Activated naive CD8-positive, alpha-beta T cell (primary cell): ENCODE measurements at regions not wholly inside any gene's neighbourhood (a gene's known extent, or its start where the extent isn't known, plus 50 kb on each side); places are given as distances from the start of the nearest gene placed in this dataset.
"Not testable (repeated sequence)": the region's sequence is repeated elsewhere in the genome, so short reads cannot be mapped to it uniquely, and the experiment has no call there.

Source experiments
- H3K27ac Mint-ChIP-seq: one replicate; pipeline ENCODE4 v1.8.0; 2021; ENCODE audit warnings: mixed read lengths
- H3K27me3 Mint-ChIP-seq: one replicate; pipeline ENCODE4 v1.8.0; 2021; ENCODE audit warnings: mixed read lengths
- H3K36me3 Mint-ChIP-seq: one replicate; pipeline ENCODE4 v1.8.0; 2021; ENCODE audit warnings: mixed read lengths
- H3K4me1 Mint-ChIP-seq: one replicate; pipeline ENCODE4 v1.8.0; 2021; ENCODE audit warnings: low read depth, mixed read lengths
- H3K4me3 Mint-ChIP-seq: one replicate; pipeline ENCODE4 v1.8.0; 2021; ENCODE audit warnings: mild to moderate bottlenecking, mixed read lengths
- H3K9me3 Mint-ChIP-seq: one replicate; pipeline ENCODE4 v1.8.0; 2021; ENCODE audit warnings: low read depth, mixed read lengths

DNA sequence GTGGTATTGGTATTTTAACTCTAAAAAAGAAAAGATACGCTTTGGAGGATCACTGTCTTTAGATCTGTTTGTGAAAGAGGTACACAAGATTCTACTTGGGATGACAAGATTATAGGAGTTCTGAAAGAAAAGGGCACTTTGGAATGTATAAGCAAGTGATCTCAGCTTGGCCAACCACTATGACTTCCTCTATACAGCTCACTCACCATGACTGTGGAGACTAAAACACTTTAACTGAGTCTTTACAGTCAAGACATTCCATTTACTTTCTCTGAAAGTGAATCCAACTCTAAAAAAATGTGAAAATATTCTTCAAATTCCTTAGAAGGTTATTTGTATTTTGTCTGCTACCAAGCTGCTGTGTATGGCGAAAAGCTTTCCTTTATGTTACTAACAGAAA lies 181.7 kb upstream of the KCTD7 start:
- H3K27me3 Mint-ChIP-seq, H3K4me3 Mint-ChIP-seq, H3K9me3 Mint-ChIP-seq, H3K27ac Mint-ChIP-seq: not testable (repeated sequence)
- Mint-ChIP-seq H3K36me3 (peaks cover 16% of the 10 kb centered on the region), H3K4me1 (peaks cover 10% of the 10 kb centered on the region)

DNA sequence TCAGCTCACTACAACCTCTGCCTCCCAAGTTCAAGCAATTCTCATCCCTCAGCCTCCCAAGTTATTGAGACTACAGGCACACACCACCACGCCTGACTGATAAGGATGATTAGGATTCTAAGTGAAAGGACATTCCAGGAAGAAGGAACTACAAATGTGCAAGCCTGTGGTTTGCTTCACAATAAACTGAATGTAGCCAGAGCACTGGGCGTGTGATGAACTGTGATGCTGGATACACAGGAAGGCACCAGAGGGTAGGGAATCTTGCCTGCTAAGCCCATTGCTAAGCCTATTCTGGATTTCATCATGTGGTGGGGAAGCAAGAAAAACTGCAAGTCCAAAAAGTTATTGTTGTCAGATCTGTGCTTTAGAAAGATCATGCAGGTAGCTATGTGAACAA lies 177.9 kb upstream of the KCTD7 start:
- not testable (repeated sequence) for H3K4me1 Mint-ChIP-seq, H3K4me3 Mint-ChIP-seq, H3K27me3 Mint-ChIP-seq, H3K9me3 Mint-ChIP-seq, H3K27ac Mint-ChIP-seq
- H3K36me3 Mint-ChIP-seq, result peaks cover 32% of the 10 kb centered on the region

DNA sequence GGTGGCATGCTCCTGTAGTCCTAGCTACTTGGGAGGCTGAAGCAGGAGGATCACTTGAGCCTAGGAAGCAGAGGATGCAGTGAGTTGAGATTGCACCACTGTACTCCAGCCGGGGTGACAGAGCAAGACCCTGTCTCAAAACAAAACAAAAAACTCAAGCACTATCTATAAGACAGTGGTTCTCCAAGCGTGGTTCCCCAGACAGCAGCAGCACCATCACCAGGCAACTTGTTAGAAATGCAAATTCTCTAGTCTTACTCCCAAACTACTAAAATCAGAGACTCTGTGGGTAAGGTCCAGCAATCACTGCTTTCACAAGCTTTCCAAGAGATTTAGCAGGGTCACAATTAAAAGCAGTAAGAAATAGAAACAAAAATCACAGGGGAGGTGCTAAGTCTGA lies 177.0 kb upstream of the KCTD7 start:
- peaks cover 32% of the 10 kb centered on the region for H3K36me3 Mint-ChIP-seq
- not testable (repeated sequence) for H3K27ac Mint-ChIP-seq, H3K4me1 Mint-ChIP-seq, H3K9me3 Mint-ChIP-seq, H3K4me3 Mint-ChIP-seq, H3K27me3 Mint-ChIP-seq

DNA sequence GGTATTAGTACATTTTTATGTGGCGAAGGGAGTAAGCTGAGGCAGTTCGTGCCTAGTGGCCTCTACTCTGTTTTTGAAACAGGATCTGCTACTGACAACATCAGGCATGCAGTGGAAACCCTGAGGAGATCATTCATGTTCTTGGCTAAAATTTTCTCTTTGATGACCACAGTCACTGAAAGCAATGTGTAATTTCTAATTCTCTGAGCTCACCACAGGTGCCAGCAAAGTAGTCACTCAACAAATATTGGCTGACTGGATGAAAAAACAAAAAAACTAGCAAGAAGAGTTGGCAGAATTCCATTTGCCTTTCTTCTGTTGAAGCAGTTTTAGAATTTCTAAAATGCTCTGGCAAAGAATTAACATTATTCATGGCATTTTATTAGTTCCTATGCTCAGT lies 176.5 kb upstream of the KCTD7 start:
- Mint-ChIP-seq H3K27me3 (no peaks in the 10 kb centered on the region), H3K36me3 (peaks cover 32% of the 10 kb centered on the region), H3K4me3 (no peak overlapping the region), H3K4me1 (peaks cover 7% of the 10 kb centered on the region), H3K27ac (no peak overlapping the region), H3K9me3 (no peaks in the 10 kb centered on the region)

DNA sequence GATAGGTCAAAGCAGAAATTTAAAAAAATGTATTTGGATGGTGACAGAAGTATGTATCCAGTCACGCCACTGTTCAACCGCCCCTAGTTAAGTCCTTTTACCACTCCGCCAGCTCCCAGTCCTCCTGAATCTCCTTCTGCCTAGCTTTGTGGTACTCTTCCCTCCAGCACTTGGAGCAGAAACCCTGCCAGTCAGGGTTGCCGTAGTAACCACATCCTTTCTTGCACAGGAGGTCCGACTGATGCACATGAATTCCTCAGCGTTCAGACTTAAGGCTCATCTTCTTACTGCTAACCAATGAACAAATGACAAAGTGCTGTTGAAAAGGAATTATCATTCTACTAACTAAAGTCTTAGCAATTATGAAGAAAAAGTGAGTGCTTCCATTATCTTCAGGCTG lies 175.3 kb upstream of the KCTD7 start:
- Mint-ChIP-seq H3K27ac (no peak overlapping the region), H3K9me3 (no peaks in the 10 kb centered on the region), H3K4me1 (peaks cover 9% of the 10 kb centered on the region), H3K4me3 (no peak overlapping the region), H3K27me3 (no peaks in the 10 kb centered on the region), H3K36me3 (peaks cover 32% of the 10 kb centered on the region)

DNA sequence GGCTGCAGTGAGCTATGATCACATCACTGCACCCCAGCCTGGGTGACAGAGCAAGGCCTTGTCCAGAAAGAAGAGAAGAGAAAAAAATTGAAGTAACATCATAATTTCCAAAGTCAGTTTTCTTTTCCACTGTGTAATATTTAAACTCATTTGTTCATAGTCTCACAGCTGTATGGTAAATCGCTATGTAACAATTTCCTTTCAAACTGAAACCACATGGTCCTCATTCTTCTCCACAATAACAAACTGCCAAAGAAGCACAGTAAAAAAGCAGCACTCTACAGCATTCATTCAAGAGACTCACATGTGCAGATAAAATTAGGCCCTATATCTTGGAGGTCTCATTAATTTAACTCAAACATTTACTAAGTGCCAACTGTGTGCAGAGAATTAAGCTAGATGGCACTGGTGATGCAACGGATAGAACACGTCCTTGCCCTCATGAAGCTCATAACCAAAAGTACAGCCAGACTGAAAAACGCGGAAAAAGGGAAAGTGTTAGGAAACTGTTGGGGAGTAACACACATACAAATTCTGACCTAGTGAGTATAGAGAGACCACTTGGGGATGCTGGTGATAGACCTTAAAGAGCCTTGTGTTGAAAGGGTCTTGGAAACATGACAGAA lies 174.0 kb upstream of the KCTD7 start:
- no peaks in the 10 kb centered on the region for H3K27me3 Mint-ChIP-seq
- no peaks in the 10 kb centered on the region for H3K9me3 Mint-ChIP-seq
- H3K4me1 Mint-ChIP-seq, result peaks cover 19% of the 10 kb centered on the region
- peaks cover 28% of the 10 kb centered on the region for H3K36me3 Mint-ChIP-seq
- no peak overlapping the region for H3K4me3 Mint-ChIP-seq
- no peak overlapping the region for H3K27ac Mint-ChIP-seq

DNA sequence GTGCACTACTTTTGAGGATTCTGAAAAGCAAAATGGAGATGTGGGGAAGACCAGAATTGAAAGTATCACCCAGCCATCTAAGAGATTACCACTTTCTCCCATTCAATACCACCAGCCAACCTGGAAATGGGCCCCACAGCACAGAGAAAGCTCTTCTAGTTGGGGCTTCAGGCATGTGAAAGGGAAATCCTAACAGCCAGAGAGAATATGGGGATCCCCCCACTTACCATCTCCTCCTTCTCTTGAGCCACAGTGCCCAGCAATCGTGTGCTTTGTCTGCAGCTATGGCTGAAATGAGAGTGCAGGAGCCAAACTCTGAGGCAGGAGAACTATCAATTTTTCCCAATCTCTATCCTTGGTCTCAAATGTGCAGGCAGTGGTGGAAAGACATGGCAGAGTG lies 173.2 kb upstream of the KCTD7 start:
- Mint-ChIP-seq H3K36me3 (peaks cover 28% of the 10 kb centered on the region), H3K4me1 (peaks cover 25% of the 10 kb centered on the region)
- not testable (repeated sequence) for H3K4me3 Mint-ChIP-seq, H3K27me3 Mint-ChIP-seq, H3K9me3 Mint-ChIP-seq, H3K27ac Mint-ChIP-seq

DNA sequence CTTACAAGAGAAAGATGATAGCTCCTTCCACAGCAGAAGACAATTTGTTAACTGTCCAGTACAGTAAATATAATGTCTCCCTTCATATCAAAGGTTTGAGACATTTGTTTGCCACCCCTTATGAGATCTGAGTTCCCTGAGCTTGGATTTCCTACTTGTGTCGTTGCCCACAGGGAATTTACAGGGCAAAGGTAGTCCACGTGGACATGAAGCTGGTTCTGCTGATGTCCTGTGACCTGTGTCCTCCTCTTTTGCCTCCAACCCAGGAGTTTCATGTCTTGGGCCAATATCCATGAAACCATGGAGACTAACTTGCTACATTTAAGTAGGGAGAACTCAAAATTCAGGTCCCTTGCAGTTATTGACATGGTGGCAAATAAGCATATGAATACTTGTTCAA lies 172.2 kb upstream of the KCTD7 start:
- H3K27ac Mint-ChIP-seq, H3K4me3 Mint-ChIP-seq: not testable (repeated sequence)
- H3K4me1 Mint-ChIP-seq, result peaks cover 28% of the 10 kb centered on the region

DNA sequence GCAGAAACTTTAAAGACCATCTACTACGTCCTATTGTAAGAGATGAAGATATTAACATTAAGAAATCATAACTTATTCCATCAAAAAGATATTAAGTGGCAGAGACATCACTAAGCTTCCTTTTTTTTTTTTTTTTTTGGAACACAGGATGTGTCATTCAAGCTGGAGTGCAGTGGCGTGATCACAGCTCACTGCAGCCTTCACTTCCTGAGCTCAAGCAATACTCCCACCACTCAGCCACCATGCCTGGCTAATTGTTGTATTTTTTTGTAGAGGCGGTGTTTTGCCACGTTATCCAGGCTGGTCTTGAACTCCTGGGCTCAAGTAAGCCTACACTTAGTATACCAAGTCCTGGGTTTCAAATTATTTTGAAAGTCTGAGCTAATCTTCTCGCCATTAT lies 169.7 kb upstream of the KCTD7 start:
- H3K36me3 Mint-ChIP-seq, result peaks cover 20% of the 10 kb centered on the region
- not testable (repeated sequence) for H3K27ac Mint-ChIP-seq, H3K27me3 Mint-ChIP-seq, H3K9me3 Mint-ChIP-seq, H3K4me3 Mint-ChIP-seq
- H3K4me1 Mint-ChIP-seq, result peaks cover 28% of the 10 kb centered on the region

More for the DNA sequence above, 172.2 kb upstream of the KCTD7 start:
- peaks cover 28% of the 10 kb centered on the region for H3K36me3 Mint-ChIP-seq
- H3K9me3 Mint-ChIP-seq, H3K27me3 Mint-ChIP-seq: not testable (repeated sequence)

DNA sequence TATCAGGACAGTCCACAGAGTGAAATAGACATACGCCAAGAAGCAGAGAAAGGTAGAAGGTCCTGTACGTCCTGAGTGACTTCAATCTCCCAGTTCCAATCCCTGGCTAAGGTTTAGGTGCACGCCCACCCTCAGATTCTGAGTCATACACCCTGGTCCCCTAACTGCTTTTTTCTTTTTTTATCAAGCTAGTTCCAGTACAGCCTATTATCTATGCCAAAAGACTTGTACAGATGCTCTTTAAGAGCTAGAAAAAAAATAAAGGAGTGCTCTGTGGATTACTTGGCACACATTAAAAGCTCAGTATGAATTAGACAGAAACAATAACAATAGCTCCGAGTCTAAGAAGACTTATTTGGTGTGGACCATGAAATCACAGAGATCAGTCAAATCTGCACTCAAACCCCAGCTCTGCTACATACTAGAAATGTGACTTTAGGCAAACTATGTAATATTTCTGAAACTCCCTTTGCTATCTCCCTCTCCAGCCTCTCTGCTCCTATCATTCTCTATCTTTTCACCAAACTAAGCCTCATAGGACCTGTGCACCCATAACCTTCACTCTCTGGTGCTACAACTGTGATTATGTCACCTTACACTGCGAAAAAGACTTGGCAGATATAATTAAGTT lies 168.8 kb upstream of the KCTD7 start:
- Mint-ChIP-seq H3K4me1 (peaks cover 25% of the 10 kb centered on the region), H3K36me3 (peaks cover 18% of the 10 kb centered on the region)
- not testable (repeated sequence) for H3K4me3 Mint-ChIP-seq, H3K27ac Mint-ChIP-seq, H3K9me3 Mint-ChIP-seq, H3K27me3 Mint-ChIP-seq

DNA sequence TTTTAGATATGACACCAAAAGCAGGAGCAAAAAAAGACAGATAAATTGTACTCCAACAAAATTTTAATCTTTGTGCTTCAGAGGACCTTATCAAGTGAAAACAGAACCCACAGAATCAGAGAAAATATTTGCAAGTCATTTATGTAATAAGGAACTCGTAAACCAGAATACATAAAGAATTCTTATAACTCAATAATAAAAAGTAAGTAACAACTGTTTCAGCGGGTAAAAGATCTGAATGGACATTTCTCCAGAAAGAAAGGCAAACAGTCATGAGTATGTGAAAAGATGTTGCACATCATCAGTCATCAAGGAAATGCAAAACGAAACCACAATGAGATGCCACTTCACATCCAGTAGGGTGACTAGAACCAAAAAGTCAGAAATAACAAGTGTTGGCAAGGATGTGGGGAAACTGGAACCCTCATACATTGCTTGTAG lies 167.7 kb upstream of the KCTD7 start:
- Mint-ChIP-seq H3K4me1 (peaks cover 21% of the 10 kb centered on the region), H3K4me3 (no peak overlapping the region), H3K9me3 (peaks cover 6% of the 10 kb centered on the region), H3K27ac (no peak overlapping the region), H3K36me3 (peaks cover 16% of the 10 kb centered on the region), H3K27me3 (no peaks in the 10 kb centered on the region)

DNA sequence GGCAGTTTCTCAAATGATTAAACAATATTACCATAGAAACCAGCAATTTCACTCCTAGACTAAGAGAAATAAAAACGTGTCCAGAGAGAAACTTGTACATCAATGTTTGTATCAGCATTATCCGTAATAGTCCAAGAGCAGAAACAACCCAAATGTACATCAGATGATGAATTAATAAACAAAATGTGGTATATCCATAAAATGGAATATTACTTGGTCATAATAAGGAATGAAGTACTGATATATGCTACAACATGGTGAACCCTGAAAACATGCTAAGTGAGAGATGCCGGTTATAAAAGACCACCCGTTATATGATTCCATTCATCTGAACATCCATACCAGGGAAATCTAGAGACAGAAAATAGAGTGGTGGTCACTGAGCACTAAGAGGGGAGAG lies 167.3 kb upstream of the KCTD7 start:
- peaks cover 16% of the 10 kb centered on the region for H3K36me3 Mint-ChIP-seq
- H3K4me3 Mint-ChIP-seq, H3K27me3 Mint-ChIP-seq: not testable (repeated sequence)

DNA sequence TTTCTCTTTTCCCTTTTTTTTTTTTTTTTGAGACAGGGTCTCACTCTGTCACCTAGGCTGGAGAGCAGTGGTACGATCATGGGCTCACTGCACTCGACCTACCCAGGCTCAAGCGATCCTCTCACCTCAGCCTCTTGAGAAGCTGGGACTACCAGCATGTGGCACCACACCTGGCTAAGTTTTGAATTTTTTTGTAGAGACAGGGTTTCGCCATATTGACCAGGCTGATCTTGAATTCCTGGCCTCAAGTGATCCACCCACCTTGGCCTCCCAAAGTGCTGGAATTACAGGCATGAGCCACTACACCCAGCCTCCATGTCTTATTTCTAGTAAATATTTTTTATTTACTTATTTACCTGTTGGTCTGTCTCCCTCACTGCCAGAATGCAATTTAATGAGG lies 165.8 kb upstream of the KCTD7 start:
- Mint-ChIP-seq H3K36me3 (peaks cover 14% of the 10 kb centered on the region), H3K4me1 (peaks cover 19% of the 10 kb centered on the region)
- not testable (repeated sequence) for H3K4me3 Mint-ChIP-seq, H3K27me3 Mint-ChIP-seq, H3K9me3 Mint-ChIP-seq, H3K27ac Mint-ChIP-seq

More for the DNA sequence above, 167.3 kb upstream of the KCTD7 start:
- not testable (repeated sequence) for H3K9me3 Mint-ChIP-seq, H3K27ac Mint-ChIP-seq
- H3K4me1 Mint-ChIP-seq, result peaks cover 21% of the 10 kb centered on the region

DNA sequence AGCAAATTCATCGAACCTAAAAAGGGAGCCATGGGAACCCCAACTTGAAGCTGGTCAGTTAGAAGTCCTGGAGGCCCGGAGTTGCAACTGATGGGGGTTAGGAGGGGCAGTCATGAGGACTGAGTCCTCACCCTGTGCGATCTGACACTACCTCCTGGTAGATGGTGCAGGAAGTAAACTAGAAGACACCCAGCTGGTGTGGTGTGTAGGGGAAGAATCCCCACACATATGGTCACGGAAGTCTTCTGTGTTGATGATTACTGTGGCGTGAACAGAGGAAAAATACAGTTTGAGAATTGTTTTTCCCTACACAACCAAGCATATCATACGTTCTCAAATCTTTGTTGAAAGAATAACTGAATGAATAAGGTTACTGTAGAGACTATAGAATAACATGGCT lies 164.6 kb upstream of the KCTD7 start:
- no peak overlapping the region for H3K4me3 Mint-ChIP-seq
- no peak overlapping the region for H3K27ac Mint-ChIP-seq
- H3K9me3 Mint-ChIP-seq, result peaks cover 6% of the 10 kb centered on the region
- peaks cover 14% of the 10 kb centered on the region for H3K4me1 Mint-ChIP-seq
- H3K36me3 Mint-ChIP-seq, result peaks cover 14% of the 10 kb centered on the region
- no peaks in the 10 kb centered on the region for H3K27me3 Mint-ChIP-seq

DNA sequence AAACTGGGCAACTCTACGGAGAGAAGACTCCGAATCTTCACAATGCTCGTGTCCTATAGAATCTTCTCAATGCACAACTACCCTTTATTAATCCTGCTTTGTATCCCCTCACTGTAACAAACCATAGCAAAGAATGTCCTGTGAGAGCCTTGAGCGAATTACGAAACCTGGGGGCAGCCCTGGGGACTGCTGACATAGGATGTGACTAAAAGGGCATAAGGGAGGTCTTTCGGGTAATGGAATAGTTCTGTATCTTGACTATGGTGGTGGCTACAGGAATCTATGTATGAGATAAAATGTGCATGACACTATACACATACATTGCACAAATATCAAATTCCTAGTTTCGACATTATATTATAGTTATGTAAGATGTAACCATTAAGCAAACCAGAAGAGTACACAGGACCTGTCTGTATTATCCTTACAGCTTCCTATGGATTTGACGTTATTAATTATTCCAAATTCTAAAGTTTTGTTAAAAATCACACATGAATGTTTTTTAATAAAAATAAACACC lies 162.5 kb upstream of the KCTD7 start:
- no peak overlapping the region for H3K4me3 Mint-ChIP-seq
- H3K4me1 Mint-ChIP-seq, result no peaks in the 10 kb centered on the region
- no peak overlapping the region for H3K27ac Mint-ChIP-seq
- H3K36me3 Mint-ChIP-seq, result peaks cover 13% of the 10 kb centered on the region
- no peaks in the 10 kb centered on the region for H3K27me3 Mint-ChIP-seq
- H3K9me3 Mint-ChIP-seq, result peaks cover 6% of the 10 kb centered on the region

DNA sequence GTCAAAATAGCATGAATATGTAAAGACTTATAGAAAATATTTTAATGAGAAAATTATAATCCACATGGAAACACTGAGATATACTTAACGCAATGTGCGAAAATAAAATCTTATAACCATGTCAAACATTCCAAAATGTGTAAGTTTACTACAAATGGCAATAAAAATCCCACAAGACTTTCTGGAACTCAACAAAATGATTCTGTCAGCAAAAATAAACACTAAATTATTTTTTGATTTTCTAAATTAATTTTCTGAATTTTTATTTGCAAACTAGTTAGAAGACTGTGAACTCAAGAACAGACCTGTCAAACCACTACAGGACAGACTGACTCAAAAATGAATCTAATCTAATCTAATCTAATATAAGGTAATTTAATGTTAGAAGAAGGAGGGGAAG lies 160.8 kb upstream of the KCTD7 start:
- Mint-ChIP-seq H3K9me3 (no peaks in the 10 kb centered on the region), H3K27me3 (no peaks in the 10 kb centered on the region), H3K36me3 (peaks cover 8% of the 10 kb centered on the region), H3K27ac (no peak overlapping the region), H3K4me1 (no peaks in the 10 kb centered on the region), H3K4me3 (no peak overlapping the region)
